ENCODE measurements at regions not wholly inside any gene's neighbourhood (a gene's known extent, or its start where the extent isn't known, plus 50 kb on each side); places are given as distances from the start of the nearest gene placed in this dataset.

DNA sequence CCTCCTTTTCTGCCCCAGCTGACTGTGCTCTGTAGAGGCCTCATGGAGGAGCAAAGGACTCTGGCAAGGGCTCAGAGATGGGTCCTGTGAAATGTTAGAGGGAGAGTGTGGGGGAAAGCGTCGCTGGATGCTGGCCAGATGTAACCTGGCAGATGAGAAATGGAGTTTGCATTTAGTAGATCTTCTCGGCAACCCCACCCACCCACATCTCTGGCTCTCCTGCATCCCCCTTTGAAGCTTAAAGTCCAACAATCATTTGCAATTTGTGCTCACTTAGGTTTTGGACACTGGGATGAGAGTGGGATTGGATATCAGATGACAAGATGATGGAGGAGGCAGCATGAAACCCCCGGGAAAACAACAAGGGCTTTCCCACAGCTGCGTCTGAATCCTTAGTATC lies 523.6 kb upstream of the MCTP2 start:
- TF ChIP-seq, protein P1, sequence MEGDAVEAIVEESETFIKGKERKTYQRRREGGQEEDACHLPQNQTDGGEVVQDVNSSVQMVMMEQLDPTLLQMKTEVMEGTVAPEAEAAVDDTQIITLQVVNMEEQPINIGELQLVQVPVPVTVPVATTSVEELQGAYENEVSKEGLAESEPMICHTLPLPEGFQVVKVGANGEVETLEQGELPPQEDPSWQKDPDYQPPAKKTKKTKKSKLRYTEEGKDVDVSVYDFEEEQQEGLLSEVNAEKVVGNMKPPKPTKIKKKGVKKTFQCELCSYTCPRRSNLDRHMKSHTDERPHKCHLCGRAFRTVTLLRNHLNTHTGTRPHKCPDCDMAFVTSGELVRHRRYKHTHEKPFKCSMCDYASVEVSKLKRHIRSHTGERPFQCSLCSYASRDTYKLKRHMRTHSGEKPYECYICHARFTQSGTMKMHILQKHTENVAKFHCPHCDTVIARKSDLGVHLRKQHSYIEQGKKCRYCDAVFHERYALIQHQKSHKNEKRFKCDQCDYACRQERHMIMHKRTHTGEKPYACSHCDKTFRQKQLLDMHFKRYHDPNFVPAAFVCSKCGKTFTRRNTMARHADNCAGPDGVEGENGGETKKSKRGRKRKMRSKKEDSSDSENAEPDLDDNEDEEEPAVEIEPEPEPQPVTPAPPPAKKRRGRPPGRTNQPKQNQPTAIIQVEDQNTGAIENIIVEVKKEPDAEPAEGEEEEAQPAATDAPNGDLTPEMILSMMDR (IDR thresholded peaks at IDR 0.05; ENCODE audit: insufficient read depth, low read depth, low read length): no peak
- H3K27me3 ChIP-seq (ENCODE audit: control insufficient read depth, insufficient read depth, low read length): no peaks in the 10 kb centered on the region
- H3K36me3 ChIP-seq (ENCODE audit: control insufficient read depth, insufficient read depth, low read length): no peaks in the 10 kb centered on the region
- no peak for DNase-seq (ENCODE audit: low read depth)
- H3K4me3 ChIP-seq (ENCODE audit: low read depth, low read length): no peak overlapping the region
- ChIA-PET POLR2A (no interaction called here), CTCF (no interaction called here)

- no peaks in the 10 kb centered on the region for H3K27me3 ChIP-seq (ENCODE audit: control insufficient read depth, insufficient read depth, low read length)
- H3K36me3 ChIP-seq (ENCODE audit: control insufficient read depth, insufficient read depth, low read length): no peaks in the 10 kb centered on the region
- no peak overlapping the region for H3K4me3 ChIP-seq (ENCODE audit: low read depth, low read length)
- POLR2A ChIA-PET: no interaction called here
- DNase-seq (ENCODE audit: low read depth): no peak
- CTCF ChIA-PET: no interaction called here
- TF ChIP-seq, protein P1 (IDR thresholded peaks at IDR 0.05; ENCODE audit: insufficient read depth, low read depth, low read length): no peak
Observed at GRCh38 chr15:93706495-93707292, 524.7 kb upstream of the MCTP2 start.

DNA sequence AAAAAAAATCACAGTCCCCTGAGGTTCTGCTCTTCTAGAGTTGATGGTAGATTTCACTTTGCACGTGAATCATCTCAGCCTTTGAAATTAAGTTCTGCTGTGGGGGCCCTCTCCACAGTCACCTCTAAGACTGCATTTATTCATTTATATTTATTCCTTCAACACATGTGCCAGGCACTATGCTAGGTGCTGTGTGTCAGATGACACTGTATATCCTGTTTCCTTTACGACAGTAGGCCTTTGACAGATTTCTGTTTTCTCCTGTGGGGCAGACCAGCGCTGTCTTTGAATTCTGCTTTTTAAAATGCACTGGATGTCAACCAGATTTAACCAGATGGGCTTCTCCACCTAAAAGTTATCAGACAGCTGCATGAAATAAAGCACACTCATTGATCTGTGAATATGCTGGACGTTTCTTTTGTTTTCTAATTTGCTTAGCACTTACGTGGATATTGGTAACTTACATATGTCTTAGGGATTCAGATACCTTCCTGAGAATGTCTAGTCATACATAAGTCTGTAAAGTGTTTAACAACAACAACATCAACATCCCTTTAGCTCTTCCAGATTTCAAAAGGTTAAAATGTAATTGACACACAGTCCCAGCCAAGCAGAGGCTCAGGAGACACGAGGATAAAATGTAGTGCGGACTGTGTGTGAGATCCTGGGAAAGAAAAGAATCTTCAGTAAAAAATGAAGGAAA lies 525.5 kb upstream of the MCTP2 start:
- Histone ChIP-seq H3K36me3 (ENCODE audit: control insufficient read depth, insufficient read depth, low read length) (no peaks in the 10 kb centered on the region), H3K4me3 (ENCODE audit: low read depth, low read length) (no peak overlapping the region), H3K27me3 (ENCODE audit: control insufficient read depth, insufficient read depth, low read length) (no peaks in the 10 kb centered on the region)
- DNase-seq (ENCODE audit: low read depth): no peak
- TF ChIP-seq, protein P1 (IDR thresholded peaks at IDR 0.05; ENCODE audit: insufficient read depth, low read depth, low read length): no peak
- ChIA-PET CTCF (no interaction called here), POLR2A (no interaction called here)

GRCh38 chr15:93703092-93703739 lies 528.1 kb upstream of the MCTP2 start:
- Histone ChIP-seq H3K36me3 (ENCODE audit: control insufficient read depth, insufficient read depth, low read length) (no peaks in the 10 kb centered on the region), H3K27me3 (ENCODE audit: control insufficient read depth, insufficient read depth, low read length) (no peaks in the 10 kb centered on the region), H3K4me3 (ENCODE audit: low read depth, low read length) (no peak overlapping the region)
- ChIA-PET POLR2A (no interaction called here), CTCF (no interaction called here)
- no peak for DNase-seq (ENCODE audit: low read depth)
- TF ChIP-seq, protein P1 (IDR thresholded peaks at IDR 0.05; ENCODE audit: insufficient read depth, low read depth, low read length): no peak

GRCh38 chr15:93700051-93700450 lies 531.3 kb upstream of the MCTP2 start:
- TF ChIP-seq, protein P1 (IDR thresholded peaks at IDR 0.05; ENCODE audit: insufficient read depth, low read depth, low read length): no peak
- Histone ChIP-seq H3K4me3 (ENCODE audit: low read depth, low read length) (no peak overlapping the region), H3K36me3 (ENCODE audit: control insufficient read depth, insufficient read depth, low read length) (no peaks in the 10 kb centered on the region), H3K27me3 (ENCODE audit: control insufficient read depth, insufficient read depth, low read length) (no peaks in the 10 kb centered on the region)
- CTCF ChIA-PET: no interaction called here
- POLR2A ChIA-PET: no interaction called here
- DNase-seq (ENCODE audit: low read depth): no peak

Data from BJ (cell line).